Spleen (tissue), 7 donors: ENCODE measurements at regions not wholly inside any gene's neighbourhood (a gene's known extent, or its start where the extent isn't known, plus 50 kb on each side); places are given as distances from the start of the nearest gene placed in this dataset.

Experiments used
- POLR2A ChIP-seq, 3 donors: fragments of 450-650 bp; IDR thresholded peaks; one replicate each; pipeline ENCODE4 v1.5.1; 2017; ENCODE audit warnings: antibody characterized with exemption in 3 of 3, mild to moderate bottlenecking in 1 of 3
- POLR2AphosphoS5 ChIP-seq, 3 donors: sonication (generic); formaldehyde crosslinking; IDR thresholded peaks; one replicate each; pipeline ENCODE4 v1.5.1; 2017; ENCODE audit warnings: antibody characterized with exemption in 3 of 3
- TF ChIP-seq, protein P1 (sequence below), 11 experiments: fragments of 200-600 bp in 7 of 11; fragments of 450-650 bp in 4 of 11; sonication (generic) in 4 of 11; IDR thresholded peaks in 8 of 11; conservative IDR thresholded peaks in 3 of 11; 1 replicate in 7 of 11; 2 replicates in 4 of 11; pipeline versions ENCODE4 v1.4.0 to v1.8.0; 2016 to 2021; ENCODE audit warnings: antibody characterized with exemption in 11 of 11, inconsistent platforms in 4 of 11, mild to moderate bottlenecking in 1 of 11
- donor health status: DM: no; HTN: no; CAD: no; lungs with moderate emphysema.
- donor health status: DM: no; HTN: no; CAD: no.
- donor health status: DM: no; HTN: no; CAD: no.

DNA sequence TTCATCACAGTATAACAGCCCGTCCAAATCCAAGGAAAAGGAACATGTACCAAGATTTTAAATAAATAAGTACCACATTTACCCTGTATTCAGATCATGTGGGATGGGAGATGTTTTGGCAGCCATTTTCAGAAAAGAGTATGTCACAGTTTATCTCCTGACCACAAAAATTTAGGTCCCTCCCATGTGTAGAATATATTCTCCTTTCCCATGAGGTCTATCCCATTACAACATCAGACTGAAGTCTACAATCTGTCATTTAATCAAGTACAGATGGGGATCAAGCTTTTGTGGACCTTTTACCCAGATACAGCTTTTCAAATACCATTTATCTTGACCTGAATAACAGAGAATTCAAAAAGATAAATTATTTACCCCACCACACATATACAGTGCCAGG, 444.5 kb downstream of the PLOD2 start:
- TF ChIP-seq, protein P1, sequence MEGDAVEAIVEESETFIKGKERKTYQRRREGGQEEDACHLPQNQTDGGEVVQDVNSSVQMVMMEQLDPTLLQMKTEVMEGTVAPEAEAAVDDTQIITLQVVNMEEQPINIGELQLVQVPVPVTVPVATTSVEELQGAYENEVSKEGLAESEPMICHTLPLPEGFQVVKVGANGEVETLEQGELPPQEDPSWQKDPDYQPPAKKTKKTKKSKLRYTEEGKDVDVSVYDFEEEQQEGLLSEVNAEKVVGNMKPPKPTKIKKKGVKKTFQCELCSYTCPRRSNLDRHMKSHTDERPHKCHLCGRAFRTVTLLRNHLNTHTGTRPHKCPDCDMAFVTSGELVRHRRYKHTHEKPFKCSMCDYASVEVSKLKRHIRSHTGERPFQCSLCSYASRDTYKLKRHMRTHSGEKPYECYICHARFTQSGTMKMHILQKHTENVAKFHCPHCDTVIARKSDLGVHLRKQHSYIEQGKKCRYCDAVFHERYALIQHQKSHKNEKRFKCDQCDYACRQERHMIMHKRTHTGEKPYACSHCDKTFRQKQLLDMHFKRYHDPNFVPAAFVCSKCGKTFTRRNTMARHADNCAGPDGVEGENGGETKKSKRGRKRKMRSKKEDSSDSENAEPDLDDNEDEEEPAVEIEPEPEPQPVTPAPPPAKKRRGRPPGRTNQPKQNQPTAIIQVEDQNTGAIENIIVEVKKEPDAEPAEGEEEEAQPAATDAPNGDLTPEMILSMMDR (IDR thresholded peaks at IDR 0.05 in 8 of 11, conservative IDR thresholded peaks at IDR 0.05 in 3 of 11), result no peak
- TF ChIP-seq POLR2A (IDR thresholded peaks at IDR 0.05) (no peak), POLR2AphosphoS5 (IDR thresholded peaks at IDR 0.05) (no peak)
